AG08396 (cell line): ENCODE measurements at regions not wholly inside any gene's neighbourhood (a gene's known extent, or its start where the extent isn't known, plus 50 kb on each side); places are given as distances from the start of the nearest gene placed in this dataset.

Experiments used
- DNase-seq: peaks from one replicate; pipeline ENCODE4 v3.0.0; 2012; ENCODE audit warnings: low spot score, mixed read lengths

DNA sequence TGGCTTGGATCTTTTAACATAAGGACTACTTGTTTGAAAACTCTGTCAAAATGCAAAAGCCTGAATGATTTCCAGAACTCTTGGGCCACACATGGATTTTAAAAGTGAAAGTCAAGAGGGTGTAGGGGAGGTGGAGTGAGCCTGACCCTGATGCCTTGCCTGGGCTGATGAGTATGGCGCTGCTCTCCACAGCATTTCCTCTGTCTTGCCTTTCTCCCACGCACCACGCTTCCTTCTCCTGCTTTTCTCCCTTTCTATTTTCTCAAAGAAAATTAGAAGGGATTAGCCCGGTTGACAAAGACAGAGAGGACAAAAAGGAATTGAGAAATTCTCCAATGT, 207.0 kb upstream of the CCDC68 start:
- DNase-seq = no peak

DNA sequence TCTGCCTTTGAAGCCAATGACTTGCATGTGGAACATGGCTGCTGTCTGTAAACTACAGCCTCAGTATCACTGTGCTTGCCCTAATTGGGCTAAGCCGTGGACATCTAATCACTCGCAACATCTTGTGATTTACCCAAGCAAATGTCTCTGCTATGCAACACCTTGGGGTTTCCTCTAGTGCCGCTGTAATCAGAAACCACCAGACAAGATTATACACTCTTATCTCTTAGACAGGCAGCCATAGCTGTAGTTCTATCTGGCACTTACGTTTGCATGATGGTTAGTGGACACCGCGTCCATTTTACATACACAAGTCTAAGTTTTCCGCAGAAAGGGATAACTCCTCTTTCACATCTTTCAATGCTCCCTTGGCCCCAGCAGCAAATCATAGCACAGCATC, 204.3 kb upstream of the CCDC68 start:
- no peak for DNase-seq

- no peak for DNase-seq
Measured at GRCh38 chr18:55161916-55162315, 202.7 kb upstream of the CCDC68 start.

- no peak for DNase-seq
Measured at GRCh38 chr18:55159027-55159426, 199.8 kb upstream of the CCDC68 start.

- no peak for DNase-seq
Measured at GRCh38 chr18:55158570-55158969, 199.3 kb upstream of the CCDC68 start.

DNA sequence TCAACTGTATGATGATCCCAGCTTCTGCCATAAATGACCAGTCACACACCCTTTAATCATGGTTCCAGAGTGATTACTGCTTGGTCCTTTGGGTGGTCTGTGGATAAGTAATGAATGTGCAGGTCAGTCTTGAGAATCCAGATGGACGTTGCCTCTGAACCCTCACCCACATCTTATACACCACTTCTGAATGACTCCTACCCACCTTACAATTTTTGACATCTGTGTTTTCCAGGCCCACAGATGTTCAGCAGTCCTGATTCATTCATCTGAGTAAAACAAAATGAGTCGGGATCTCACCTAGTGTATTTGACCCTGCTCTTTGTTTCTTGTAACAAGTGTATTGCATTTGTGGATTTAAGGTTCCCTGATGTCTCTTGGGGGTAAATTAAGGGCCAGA, 194.1 kb upstream of the CCDC68 start:
- no peak for DNase-seq

GRCh38 chr18:55152801-55153200, 193.5 kb upstream of the CCDC68 start:
- DNase-seq = no peak

DNA sequence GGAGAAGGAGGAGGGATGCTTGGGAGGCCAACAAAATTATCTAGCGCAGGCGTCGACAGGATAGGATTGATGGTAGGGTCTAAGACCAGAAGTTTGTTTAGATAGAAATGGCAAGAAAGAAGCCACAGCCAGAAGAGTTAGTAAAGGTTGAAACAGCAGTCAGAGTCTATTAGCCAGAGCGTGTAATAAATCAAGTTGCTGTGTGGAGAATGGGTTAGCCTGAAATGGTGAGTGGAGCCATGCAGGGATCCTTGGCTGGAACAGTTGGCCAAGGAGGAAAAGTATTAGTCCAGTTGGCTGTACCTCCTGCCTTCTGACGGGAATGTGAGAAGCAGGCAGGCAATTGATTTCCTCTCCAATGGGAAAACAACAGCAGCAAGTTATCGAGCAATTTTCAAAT, 190.7 kb upstream of the CCDC68 start:
- DNase-seq = no peak

GRCh38 chr18:55147791-55148190, 188.5 kb upstream of the CCDC68 start:
- no peak for DNase-seq

GRCh38 chr18:55144193-55144930, 185.1 kb upstream of the CCDC68 start:
- no peak for DNase-seq

DNA sequence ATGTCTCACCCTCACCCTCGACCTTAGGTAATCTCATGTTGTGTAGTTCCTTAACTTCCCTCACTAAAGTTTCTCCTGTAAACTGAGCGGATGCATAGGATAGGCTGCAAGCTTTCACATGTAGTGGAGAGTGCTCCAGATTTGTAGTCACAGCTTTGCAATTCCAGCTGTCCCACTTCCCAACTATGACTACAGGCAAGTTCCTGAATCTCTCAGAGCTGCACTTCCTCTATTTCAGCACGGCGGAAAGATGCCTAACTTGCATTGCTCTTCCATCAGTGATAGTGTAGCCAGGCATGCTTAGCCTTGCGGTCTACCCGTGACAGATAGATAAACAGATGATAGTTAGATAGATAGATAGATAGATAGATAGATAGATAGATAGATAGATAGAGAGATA, 183.1 kb upstream of the CCDC68 start:
- DNase-seq = no peak

DNA sequence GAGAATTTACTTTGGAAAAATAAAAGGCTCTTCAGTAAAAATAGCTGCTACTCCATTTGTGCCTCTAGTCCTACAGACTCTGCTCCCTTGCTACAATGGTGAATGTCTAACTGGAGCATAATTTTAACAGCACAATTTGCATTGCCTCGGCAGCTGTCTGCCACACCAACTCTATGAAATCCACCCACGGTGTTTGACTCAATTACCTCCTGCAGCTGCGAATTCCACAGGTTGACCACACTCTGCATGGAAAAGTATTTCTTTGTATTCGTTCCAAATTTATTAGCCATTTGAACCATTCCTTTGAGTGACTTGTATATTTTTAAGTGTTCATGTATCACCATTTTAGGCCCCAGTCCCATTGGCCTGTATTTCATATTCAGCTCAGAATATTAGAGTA, 182.1 kb upstream of the CCDC68 start:
- no peak for DNase-seq

- no peak for DNase-seq
Measured at GRCh38 chr18:55139836-55140235, 180.6 kb upstream of the CCDC68 start.

DNA sequence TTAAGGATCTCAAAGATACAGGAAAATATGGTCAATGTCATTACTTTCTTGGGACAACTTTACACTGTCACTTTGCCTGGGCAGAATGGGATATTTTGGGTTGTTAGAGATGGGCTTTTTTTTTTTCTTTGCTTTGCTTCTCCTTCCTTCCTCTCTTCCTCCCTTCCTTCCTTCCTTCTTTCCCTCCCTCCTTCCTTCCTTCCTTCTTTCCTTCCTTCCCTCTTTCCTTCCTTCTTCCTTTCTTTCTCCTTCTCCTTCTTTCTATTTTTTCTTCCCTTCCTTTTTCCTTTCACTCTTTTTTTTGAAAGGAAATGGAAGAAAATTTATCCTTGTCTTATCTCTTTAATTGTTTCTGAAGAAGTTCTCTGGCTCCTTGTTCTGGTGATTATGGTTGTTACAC, 180.0 kb upstream of the CCDC68 start:
- DNase-seq = no peak

DNA sequence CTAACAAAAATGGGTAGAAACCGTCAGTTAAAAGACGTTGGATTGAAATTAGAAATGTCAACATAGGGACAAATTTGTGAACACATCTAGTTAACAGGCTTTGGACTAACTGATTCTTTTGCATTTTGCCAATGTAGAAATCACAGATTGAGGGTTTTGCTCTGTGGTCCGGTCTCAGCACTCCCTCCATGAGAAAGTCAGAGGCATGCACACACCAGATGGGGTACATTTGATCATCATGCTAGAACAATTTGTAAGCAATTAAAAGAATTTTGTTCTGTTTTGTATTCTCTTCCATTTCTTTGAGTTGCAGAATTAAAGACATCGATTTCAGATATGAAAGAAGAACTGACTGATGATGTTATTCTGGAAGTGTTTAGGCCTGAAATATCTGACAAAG, 179.1 kb upstream of the CCDC68 start:
- DNase-seq = no peak

DNA sequence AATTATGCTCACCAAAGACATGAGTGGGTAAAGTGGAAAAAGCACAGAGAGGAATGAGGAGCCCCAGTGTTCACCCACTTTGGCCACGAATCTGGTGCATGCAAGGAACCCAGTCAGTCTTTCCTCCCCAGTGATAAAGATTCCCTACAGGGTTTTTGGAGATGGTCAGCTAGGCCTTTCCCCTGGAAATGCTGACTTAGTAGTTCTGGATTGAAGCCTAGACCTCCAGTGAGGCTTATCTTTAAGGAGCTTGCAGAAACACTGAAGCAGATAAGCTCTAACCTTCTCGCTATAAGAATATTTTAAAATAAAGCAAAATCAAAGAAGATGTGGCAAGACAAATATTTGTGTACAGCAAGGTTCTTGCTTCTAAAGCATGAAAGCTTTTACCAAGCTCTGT, 178.3 kb upstream of the CCDC68 start:
- DNase-seq = no peak

DNA sequence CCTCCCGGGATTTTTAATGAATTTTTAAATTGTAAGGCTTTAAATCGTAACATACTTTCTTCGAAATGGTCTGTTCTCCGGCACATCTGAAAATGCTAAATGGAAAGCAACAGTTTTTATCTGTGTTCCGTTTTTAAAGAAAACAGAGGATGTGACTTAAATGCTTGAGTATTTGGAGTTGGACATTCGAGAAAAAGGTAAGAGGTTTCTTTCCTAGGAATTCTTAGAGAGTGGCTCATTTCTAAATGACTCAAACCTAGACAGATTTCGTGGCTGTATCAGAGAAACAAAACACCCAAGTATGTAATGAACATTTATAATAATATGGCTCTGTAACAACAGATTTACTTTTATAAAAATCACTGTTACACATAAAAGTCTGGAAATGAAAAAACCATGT, 177.6 kb upstream of the CCDC68 start:
- DNase-seq = no peak

GRCh38 chr18:55136258-55136657, 177.0 kb upstream of the CCDC68 start:
- no peak for DNase-seq

GRCh38 chr18:55133378-55133777, 174.1 kb upstream of the CCDC68 start:
- no peak for DNase-seq

DNA sequence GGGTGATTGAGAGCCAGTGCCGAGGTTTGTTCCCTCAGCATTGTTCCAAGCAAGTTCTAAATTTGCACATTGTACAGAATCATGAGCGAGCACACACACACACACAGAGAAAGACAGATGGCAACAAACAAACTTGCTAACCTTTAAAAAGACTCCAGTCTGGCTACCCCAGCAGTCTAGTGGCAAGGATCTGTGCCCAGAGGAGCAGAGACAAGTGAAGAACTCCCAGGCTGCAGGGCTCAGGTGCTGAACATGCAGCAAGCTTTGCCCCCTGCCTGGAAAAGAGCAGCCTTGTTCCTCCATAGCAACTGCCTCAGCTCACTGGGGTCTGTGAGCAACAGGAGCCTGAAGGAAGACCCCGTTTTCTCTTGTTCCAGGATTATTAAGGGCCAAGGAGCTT, 169.2 kb upstream of the CCDC68 start:
- DNase-seq = no peak

DNA sequence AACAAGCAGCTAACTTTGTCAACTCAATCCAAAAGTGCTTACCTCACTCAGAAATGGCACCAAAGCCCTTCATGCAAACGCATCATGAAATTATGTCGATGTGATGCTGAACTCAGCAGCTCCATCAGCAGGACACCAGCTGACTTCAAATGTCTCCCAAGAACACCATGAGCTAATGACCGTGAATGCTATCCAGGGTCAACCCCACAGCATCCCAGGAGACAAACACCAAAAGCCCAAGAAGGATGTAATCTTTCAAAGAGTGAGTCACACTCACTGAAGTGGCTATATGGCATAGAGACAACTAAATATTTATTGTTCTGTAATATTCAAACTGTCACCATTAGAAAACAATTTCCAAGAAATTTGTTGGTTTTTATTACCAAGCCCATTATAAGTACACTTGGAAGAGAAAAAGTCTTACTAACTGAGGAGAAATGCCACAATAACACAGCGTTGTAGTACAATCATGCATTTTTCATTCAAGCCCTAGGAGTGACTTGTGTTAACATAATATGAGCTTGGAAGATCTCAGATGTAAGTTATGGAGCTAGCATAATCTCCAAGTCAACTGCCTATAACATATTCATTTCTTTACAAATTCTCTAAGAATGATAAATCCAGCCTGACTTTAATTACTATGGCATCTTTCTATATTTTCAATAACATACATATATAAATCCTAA, 165.0 kb upstream of the CCDC68 start:
- DNase-seq = no peak

GRCh38 chr18:55123361-55123760, 164.1 kb upstream of the CCDC68 start:
- no peak for DNase-seq

DNA sequence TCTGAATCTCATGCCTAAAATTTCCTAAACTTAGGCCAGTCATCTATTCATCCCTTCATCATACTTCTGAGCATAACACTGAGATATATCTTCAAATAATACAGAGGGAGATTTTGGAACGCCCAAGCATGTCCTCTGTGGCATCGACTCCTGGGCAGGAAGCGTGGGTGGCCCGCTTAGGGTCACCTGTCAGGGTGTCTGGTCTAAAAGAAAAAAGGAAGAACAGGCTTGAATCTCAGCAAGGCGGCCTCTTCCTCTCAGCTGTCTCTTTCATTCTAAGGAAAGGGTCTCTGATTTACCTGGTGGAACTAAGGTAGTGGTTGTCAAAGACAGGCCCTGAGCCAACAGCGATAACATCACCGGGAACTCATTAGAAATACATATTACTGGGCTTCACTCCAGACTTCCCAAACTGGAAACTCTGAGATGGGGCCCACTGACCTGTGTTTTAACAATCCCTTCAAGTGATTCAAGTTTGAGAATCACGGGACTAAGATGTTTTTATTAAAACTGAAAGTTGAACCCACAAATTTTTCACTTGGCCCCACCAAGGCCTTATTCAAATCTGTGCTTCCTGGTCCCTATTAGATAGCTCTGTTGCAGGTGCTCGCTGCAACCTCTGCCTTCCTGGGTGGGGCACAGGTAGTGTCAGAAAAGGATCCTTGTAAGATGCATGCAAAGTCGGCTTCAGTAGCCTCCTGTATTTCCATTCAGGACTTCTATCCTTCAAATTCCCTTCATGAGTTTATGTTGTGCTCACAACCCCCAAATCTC, 162.3 kb upstream of the CCDC68 start:
- no peak for DNase-seq
